ENCODE measurements at regions not wholly inside any gene's neighbourhood (a gene's known extent, or its start where the extent isn't known, plus 50 kb on each side); places are given as distances from the start of the nearest gene placed in this dataset.

DNA sequence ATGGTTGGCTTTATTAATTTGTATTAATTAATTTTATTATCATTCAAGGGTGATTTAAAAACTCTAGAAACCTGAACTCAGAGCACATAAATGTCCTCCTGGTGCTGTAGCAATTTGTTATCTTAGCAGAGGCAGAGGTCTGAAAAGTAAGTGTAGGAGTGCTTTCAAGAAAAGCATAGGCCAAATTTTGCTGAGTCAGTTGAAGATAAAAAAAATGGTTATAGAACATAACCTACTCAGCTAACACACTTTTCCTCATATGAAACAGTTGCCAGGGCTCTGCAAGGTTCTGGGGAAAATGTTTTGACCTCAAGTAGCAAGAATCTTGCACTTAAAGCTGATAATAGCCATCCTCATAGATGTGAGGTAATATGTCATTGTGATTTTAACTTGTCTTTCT, 53.5 kb upstream of the CHODL start:
- no peak for DNase-seq

DNA sequence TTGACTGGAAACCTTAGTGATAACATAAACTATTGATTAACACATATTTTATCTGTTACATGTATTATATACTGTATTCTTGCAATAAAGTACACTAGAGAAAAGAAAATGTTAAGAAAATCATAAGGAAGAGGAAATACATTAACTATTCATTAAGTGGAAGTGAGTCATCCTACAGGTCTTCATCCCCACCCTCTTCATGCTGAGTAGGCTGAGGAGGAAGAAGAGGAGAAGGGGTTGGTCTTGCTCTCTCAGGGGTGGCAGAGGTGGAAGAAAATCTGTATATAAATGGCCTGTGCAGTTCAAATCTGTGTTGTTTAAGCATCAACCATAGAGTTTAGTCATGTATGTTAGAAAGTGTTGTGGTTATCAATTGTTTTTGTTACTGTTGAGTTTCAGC, 66.1 kb upstream of the CHODL start:
- no peak for DNase-seq

DNA sequence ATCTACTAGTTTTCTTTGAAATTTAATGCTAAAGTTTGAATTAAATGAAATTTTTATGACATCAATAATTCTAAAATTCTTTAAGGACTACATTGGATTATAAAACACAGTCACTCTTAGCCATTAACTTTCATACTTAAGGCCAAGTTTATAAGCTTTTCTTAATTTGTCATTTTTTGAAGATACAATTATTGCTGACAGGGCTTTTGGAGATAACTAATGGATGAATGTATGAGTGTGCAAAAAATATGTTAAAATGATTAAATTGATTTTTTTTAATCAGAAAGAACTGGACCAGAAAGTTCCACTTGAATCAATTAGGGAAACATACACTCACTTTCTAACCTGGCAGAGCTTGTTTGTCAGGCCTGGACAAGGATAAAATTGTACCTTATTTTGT, 70.3 kb upstream of the CHODL start:
- no peak for DNase-seq

DNA sequence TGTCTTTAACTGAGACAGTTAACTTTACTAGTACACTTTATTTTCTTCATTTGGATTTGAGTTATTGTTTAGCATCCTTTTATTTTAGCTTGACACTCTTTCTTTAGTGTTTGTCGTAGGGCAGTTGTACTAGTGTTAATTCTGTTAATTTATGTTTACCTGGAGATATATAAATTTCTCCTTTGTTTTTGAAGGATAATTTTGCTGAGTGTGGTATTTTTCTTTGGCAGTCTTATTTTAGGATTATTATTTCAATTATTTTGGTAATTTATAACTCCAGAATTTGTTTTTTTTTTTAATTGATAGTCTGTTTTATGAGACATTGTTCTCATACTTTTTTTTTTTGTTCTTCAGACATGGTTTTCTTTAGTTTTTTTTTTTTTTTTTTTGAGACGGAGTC, 73.8 kb upstream of the CHODL start:
- DNase-seq = no peak

DNA sequence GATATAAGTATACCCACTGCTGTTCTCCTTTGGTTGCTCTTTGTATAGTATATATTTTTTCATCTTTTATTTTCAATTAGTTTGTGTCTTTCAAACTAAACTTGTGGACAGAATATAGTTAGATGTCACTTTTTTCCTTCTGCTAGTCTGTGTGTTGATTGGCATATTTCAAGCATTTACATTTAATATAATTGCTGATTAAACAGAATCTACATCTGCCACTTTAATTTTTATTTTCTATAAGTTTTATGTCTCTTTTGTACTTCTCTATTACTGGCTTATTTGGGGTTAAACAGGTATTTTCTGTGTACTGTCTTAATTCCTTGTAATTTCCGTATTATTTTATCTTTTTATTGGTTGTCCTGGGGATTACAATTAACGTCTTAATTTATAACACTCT, 74.4 kb upstream of the CHODL start:
- DNase-seq = no peak

DNA sequence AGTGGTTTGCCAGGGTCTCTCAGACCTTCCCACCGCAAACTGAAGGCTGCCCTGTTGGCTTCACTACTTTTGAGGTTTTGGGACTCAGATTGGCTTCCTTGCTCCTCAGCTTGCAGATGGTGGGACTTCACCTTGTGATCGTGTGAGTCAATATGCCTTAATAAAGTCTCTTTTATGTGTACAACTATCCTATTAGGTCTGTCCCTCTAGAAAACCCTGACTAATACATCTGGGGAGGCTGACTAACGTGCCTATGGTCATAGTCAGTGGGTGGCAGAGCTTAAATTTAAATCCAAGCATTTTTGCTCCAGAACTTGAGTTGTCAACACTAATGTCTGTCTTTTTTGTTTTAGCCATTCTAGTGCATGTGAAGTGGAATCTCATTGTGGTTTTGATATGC, 76.5 kb upstream of the CHODL start:
- no peak for DNase-seq

DNA sequence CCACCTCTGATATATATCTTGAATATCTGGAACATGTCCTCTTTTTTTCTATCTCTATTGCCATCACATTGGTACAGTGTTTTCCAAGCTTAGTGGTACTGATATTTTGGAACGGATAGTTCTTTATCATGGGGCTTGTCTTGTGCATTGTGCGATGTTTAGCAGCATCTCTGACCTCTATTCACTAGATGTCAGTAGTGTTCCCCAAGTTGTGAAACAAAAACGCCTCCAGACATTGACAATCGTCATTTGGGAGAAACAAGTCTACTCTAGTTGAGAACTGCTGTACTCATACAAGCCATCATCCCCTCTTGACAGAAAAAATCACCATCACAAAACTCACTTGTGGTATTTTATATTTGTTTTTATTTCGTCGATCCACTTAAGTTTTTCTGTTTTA, 79.7 kb upstream of the CHODL start:
- DNase-seq = no peak

DNA sequence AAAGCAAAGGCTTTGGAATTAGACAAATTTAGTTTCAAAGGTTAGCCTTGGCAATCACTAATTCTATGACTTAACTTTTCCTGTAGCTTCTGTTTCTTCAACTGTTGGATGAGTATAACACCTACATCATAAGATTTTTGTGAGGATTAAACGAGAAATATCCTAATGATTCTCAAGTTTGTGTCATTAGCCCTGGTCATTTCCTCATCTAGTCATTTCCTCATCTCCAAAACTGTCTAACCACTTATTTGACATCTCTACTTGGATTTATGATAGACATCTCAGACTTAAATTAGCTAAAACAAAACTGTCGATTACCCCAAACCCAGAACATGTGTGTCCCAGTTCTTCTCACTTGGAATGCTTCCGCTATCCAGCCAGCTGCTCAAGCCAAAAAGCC, 80.2 kb upstream of the CHODL start:
- DNase-seq = no peak

DNA sequence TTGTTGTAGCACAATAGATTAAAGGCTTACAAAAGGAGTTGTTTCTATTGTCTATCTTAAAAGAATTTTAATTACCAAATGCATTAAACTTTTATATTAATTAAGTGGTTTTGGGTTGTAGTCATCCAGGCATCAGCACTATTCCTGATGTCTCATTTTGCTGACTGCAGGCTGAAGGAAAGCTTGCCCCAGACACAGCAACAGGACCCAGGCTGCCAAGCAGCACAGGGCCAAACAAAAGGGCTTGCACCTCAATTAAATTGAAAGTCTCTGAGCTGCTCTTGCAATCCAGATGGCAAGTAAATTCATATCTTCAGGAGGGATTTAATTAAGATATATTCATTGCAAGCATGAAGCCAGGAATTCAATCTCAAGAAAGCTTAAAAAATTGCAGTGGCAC, 80.7 kb upstream of the CHODL start:
- DNase-seq = no peak

DNA sequence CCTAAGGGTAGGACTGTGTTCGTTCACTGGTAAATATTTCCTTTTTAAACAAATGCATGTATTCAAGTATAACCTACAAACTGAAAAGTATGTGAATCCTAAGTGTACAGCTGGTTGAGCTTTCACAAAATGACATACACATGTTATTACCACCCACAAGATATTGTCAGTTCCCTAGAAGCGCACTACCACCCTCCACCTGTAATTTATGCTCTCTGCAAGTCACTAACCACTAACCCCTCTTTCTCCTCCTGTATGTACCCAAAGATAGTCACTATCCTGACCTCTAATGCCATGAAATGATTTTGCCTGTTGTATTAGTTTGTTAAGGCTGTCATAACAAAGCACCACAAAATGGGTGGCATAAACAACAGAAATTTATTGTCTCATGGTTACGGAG, 82.8 kb upstream of the CHODL start:
- no peak for DNase-seq

DNA sequence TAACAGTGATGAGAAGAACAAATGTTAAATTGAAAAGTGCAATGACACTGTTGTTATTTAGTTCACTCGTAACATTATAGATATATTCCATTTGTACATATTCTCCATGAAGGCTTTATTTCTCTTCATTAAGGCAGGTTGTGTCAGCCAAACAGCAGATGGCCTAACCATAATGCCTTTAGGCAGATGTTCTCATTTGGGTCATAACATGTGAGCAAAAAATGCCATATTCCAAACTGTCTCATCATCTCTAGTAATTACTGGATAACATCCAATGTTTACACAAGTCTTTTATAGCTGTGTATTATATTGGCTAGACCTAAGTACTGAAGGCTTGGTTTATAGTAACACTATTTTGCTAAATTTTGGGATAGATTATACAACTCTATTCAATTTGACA, 87.2 kb upstream of the CHODL start:
- DNase-seq = no peak

DNA sequence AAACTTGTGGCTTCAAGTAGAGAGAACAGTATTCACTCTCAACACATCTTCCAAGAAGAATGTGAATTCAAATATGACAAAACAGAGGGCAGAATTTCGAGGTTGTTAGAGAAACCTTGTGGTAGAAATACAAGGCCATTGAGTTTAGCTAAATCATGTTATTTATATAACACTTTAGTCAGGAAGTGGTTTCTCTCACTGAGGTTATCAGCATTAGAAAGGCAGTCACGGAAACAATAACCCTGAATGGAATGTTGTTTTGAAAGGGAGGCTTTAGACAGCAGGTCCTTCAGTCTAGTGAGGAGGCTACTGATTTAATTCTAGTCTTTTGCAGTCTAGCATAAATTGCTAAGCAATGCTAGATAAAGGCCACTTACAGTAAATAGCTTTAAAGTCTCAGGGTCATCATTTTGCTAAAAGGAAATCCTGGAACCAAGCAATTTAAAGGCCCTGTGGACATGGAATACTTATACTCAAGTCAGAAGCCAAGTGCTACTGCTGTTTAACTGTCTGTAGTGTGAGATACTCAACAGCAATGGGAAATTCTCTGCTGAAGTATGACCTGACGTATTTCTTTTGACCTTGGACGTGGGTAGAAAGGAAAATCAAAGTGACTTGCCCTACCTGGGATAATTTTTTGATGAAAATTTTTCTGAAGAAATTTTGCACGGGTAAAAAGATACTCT, 89.0 kb upstream of the CHODL start:
- DNase-seq = no peak

DNA sequence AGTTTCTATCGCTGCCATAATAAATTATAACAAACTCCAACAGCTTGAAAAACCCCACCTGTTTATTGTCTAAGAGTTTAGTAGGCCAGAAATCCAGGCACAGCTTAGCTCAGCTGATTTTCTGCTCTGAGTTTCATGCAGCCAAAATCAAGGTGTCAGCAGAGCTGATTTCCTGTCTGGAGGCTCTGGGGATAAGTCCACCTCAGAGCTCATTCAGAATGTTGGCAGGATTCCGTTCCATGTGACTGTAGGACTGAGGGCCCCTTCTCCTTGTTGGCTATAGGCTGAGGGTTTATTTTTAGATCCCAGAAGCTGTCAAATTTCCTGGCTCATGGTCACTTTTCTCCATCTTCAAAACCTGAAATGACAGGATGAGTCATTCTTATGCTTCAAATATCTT, 91.6 kb upstream of the CHODL start:
- no peak for DNase-seq

DNA sequence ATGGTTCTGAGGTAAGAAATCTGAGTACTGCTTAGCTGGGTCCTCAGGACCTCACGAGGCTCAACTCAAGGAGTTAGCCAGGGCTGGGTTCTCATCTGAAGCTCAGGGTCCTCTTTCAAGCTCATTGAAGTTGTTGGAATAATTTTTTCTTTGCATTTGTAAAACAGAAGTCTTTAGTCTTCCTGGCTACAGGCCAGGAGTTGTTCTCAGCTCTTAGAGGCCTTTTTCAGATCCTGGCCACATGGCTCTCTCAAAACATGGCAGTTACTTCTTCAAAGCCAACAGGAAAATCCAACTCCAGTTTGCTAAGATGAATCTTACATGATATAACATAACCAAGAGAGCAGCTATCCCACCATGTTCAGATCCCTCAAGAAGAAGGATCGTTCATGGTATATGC, 92.3 kb upstream of the CHODL start:
- DNase-seq = no peak

DNA sequence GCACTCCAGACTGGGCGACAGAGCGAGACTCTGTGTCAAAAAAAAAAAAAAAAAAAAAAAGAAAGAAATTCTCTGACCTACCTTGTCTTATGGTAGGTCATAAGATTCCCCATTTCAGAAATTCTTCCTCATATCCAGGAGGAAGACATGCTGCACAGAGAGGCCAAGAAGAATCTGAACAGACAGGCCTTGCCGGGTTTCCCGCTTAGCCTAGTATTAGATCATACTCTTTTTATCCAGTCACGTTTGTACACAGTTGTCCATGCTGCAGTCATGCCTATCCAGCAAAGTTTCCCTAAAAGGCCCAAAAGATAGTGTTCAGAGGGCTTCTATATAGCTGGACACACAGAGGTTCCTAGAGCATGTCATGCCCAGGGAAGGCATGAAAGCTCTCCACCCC, 93.6 kb upstream of the CHODL start:
- DNase-seq = no peak

DNA sequence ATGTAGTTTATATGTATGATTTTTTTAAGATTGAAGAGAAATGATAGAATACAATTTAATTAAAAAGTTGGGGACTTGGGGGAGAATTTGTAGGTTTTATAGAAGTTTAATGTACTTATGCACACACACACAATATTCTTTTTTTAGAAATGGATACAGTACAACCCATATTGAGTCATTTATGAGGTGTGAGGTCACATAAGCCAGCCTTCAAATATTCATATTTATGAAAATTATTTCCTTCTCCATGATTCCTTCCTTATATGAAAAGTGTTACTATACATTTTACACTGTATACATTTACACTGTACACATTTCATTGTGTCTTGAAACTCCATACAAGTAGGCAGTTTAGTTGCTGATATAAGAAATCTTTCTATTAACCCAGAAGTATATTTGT, 96.2 kb upstream of the CHODL start:
- DNase-seq = no peak

DNA sequence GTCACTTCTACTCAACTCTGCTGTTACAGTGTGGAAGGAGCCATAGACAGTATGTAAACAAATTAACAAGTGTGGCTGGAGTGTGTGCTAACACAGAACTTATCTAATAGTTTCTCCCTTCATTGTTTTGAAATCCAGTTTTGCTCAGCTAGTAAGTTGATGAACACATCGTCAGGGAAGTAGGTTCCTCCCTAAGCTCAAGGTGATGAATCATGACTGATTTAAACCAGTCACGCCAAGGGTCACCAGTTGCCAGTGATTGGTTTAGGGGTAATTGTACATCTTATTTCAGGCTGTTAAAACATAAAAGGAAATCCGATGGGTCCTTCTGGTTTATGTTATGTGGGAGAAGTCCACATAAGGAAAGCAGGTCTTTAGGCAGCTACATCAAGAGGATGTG, 97.0 kb upstream of the CHODL start:
- no peak for DNase-seq

DNA sequence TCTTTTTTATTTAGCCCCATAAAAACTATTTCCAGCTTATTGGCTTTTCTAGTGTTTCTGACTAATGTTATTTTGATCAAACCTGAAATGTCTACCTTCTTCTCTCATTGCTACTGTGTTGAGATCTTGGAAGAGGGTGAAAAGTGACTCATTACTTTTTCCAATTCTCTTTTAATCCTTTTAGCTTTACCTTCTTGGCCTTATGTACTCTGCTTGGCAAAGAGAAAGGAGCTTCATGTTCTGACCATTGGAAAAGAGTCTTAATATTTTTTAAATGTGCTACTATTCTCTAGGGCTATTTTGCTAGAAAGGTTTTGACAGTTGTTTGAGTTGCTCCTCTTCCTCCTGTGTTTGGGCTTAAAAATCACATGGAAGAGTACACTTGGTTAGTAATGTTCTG, 97.8 kb upstream of the CHODL start:
- no peak for DNase-seq

DNA sequence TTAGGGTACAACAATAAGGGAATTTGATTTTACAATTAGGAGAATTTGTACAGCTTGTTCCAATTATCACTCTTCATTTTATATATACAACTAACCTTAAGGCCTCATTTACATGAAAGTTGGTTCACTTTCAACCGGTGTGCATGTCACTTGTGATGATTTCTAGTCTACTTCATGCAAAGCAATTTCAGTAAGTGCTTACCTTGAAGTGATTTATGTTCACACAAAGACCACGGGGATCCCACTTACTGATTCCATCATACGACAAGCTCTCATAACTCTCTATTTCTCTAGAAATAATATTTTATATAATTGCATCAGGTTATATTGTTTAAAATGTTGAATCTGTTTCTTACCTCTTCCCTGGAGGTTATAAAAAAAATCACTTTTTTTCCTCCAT, 100.3 kb upstream of the CHODL start:
- no peak for DNase-seq

DNA sequence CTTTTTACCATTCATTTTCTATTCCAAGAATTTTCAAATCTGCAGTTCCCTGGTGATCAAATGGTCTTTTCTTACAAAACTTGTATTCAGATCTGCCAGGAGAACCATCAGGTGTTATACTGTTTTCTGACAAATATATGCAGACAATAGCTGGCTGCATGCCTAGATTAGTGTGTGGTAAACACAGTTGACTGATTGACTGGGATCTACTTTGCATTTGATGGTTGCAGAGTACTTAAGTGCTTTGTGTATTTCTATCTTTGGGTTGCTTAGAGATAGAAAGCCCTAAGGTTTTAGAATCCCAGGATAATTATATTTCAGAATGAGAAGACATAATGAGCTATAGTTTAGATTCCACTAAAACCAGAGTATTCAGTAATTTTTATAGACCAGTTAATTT, 102.0 kb upstream of the CHODL start:
- DNase-seq = no peak

DNA sequence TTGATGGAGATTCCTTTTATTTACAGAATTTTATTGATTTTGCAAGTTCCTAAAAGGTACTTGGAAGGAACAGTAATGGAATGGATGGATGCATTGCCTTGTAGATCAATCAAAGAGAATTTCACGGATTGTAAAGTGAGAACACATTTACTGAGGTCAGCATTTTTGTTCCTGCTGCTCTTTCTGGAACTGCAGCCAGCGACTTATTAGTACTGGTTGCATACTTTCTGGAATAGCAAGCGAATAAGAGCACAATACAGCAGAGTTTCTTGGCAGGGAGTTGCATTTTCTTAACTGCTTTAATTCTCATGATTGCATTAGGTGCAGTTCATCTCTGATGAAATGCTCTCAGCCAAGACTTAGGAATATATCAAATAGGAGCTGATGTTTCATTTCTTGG, 106.1 kb upstream of the CHODL start:
- DNase-seq = no peak

DNA sequence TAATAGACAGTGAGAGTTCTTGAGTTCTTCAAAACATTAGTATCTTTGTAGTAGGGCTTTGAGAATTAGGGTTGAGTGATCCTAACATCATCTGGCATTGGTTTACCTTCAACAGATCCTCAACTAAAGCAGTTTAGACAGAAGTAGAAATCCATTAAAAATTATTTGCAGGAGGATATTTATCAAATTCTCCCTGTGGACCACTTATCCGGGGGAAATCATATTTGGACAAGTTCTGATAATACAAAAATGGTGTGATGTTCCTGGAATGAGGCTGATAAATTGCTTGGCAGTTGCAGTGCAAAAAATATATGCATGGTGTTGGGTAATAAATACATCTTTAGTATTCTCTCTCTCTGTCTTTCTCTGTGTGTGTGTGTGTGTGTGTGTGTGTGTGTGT, 115.1 kb upstream of the CHODL start:
- no peak for DNase-seq

DNA sequence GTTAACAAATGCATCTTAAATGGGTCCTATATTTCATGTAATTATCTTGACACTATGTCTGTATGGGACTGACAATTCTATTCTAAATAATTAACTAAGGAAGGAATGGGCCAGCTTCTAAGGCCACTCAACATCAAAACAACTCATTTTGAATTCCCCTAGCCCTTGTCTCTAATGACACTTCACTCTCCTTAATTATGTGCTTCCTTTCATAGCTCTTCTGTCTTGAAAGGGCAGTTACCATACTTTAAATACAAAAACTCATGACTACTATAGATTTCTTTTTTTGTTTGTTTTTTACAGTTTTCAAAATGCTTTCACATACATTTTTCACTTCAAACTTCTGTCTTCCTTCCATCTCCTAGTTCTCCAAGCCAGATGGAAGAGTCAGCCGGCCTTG, 126.1 kb upstream of the CHODL start:
- DNase-seq = no peak

DNA sequence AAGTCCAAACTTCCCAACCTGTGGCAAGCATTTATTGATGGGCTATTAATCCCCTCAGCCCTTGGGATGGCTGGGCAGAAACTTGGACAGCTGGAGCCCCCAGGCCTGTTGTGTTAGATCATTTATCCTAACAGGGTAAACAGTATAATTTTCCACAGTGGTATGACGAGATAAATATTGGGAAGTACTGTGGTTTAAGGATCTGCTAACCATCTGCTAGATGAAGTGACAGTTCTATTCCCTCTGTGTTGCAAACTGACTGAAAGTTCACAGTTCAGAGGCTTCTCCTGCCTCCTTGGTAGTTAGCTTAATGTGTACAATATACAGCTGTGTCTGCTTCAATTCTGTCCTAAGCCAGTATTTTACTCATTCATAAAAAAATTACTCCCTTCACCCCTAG, 127.5 kb upstream of the CHODL start:
- no peak for DNase-seq

DNA sequence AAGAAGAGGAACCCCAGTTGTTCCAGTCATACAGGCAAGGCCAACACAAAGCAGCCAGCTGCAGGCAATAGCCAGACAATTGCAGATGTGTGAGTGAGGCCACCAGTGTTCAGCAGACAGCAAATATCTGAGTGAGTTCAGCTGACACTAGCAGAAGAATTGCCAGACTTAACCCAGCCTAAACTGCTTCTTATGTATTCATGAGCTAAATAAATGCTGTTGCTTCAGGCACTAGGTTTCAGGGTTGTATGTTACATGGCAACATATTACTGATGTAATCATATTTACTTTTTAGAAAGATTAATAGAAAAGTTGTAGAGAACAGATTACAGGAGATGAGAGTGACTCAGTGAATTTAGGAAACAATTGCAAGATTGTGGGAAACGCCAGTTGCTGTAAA, 129.8 kb upstream of the CHODL start:
- no peak for DNase-seq

DNA sequence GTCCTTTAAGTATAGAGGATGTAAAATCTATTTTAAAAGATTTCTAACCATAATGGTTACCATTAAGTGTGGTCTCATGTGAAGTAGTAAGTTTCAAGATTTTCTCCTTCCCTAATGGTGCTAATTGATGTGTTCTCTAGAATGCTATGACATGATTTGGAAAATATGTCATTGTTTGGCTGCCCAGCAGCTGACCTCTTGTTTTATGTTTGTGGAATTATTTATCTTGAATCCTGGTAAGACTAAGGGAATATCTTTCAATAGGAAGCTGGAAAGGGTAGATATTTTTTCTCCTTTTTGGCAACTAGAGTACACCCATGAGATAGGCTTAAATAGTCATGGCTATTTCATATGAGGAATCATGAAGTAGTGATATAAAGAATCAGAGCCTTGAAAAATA, 139.8 kb upstream of the CHODL start:
- DNase-seq = no peak
